ENCODE measurements at regions not wholly inside any gene's neighbourhood (a gene's known extent, or its start where the extent isn't known, plus 50 kb on each side); places are given as distances from the start of the nearest gene placed in this dataset.

GRCh38 chrX:17986977-17987376 lies 125.9 kb upstream of the RAI2 start:
- H3K18ac ChIP-seq (ENCODE audit: low read depth, low read length) = no peak overlapping the region
- no peaks in the 10 kb centered on the region for H3K9me1 ChIP-seq (ENCODE audit: insufficient read depth, low read length)
- no peaks in the 10 kb centered on the region for H3K79me1 ChIP-seq (ENCODE audit: low read depth in 1 of 2, low read length in 2 of 2)
- no peaks in the 10 kb centered on the region for H4K20me1 ChIP-seq (ENCODE audit: insufficient read depth, low read length)
- dilution Hi-C loops (cut with HindIII; ENCODE audit: low sequenced_read_pairs, unreplicated experiment) = no loop called here
- no peak overlapping the region for H3K27ac ChIP-seq (ENCODE audit: insufficient read depth, low read length)
- no peaks in the 10 kb centered on the region; the same call in 1 of the 2 replicates for H3K27me3 ChIP-seq (ENCODE audit: control insufficient read depth, insufficient read depth, low read length)
- H3K4ac ChIP-seq (ENCODE audit: low read depth, low read length) = no peak overlapping the region
- H3K9ac ChIP-seq (ENCODE audit: low read depth, low read length) = no peak overlapping the region
- 20% methylated on average over 1 of the region's 3 CpGs; no CpG with 5 or more reads in 1 of the 2 experiments for WGBS, 2 experiments (ENCODE audit: extremely low coverage in 2 of 2, insufficient read length in 1 of 2)
- ChIA-PET POLR2A (ENCODE audit: unreplicated experiment) (no interaction called here), CTCF (no interaction called here)
- no peak overlapping the region for H3K4me3 ChIP-seq (ENCODE audit: insufficient read depth, low read depth, low read length)
- no peak overlapping the region for H3K4me2 ChIP-seq (ENCODE audit: low read depth, low read length)
- H2BK5ac ChIP-seq (ENCODE audit: low read depth, low read length, poor library complexity, severe bottlenecking) = no peak overlapping the region
- H3K56ac ChIP-seq (ENCODE audit: extremely low read depth, insufficient read depth, low read length) = no peak overlapping the region
- H4K91ac ChIP-seq (ENCODE audit: insufficient read depth, low read depth, low read length) = no peak overlapping the region
- H3K9me3 ChIP-seq (ENCODE audit: control insufficient read depth, insufficient read depth, low read length) = no peaks in the 10 kb centered on the region
- H3K14ac ChIP-seq (replicated peaks; ENCODE audit: low read depth, low read length) = no peak overlapping the region
- no peak overlapping the region for H2BK15ac ChIP-seq (ENCODE audit: low read depth, low read length)
- H3K4me1 ChIP-seq (ENCODE audit: control insufficient read depth, insufficient read depth, low read length) = no peaks in the 10 kb centered on the region
- no peak overlapping the region for H2BK120ac ChIP-seq (ENCODE audit: low read depth, low read length)
- no peak overlapping the region for H4K8ac ChIP-seq (ENCODE audit: low read depth in 2 of 2, low read length in 2 of 2)
- H3K23ac ChIP-seq (ENCODE audit: low read depth, low read length) = no peak overlapping the region
- no peak overlapping the region for H2AK5ac ChIP-seq (ENCODE audit: low read depth, low read length)
- ATAC-seq (ENCODE audit: low read depth) = no peak
- in situ Hi-C loops (cut with MboI; ENCODE audit: low sequenced_read_pairs) = no loop called here
- TF ChIP-seq USF2 (IDR thresholded peaks at IDR 0.05; ENCODE audit: low read depth, low read length) (no peak), RAD21 (IDR thresholded peaks at IDR 0.05; ENCODE audit: low read length) (no peak), RFX5 (IDR thresholded peaks at IDR 0.05; ENCODE audit: low read depth, low read length) (no peak), MAZ (IDR thresholded peaks at IDR 0.05; ENCODE audit: borderline replicate concordance, low read depth, low read length) (no peak), NFE2L2 (IDR thresholded peaks at IDR 0.05; ENCODE audit: low read depth, low read length) (no peak), POLR2A (IDR thresholded peaks at IDR 0.05; ENCODE audit: low read depth, low read length) (no peak), MXI1 (IDR thresholded peaks at IDR 0.05; ENCODE audit: borderline replicate concordance, low read depth, low read length) (no peak), BHLHE40 (IDR thresholded peaks at IDR 0.05; ENCODE audit: low read depth, low read length) (no peak), RCOR1 (IDR thresholded peaks at IDR 0.05; ENCODE audit: insufficient replicate concordance, low read length) (no peak), FOS (IDR thresholded peaks at IDR 0.05; ENCODE audit: low read depth, low read length) (no peak), ELK1 (IDR thresholded peaks at IDR 0.05; ENCODE audit: borderline replicate concordance, low read depth, low read length) (no peak), MAFK (IDR thresholded peaks at IDR 0.05; ENCODE audit: low read depth, low read length) (no peak), CEBPB (IDR thresholded peaks at IDR 0.05; ENCODE audit: low read depth, low read length) (no peak), CHD1 (IDR thresholded peaks at IDR 0.05; ENCODE audit: low read depth, low read length) (no peak), CTCF (conservative IDR thresholded peaks at IDR 0.05; ENCODE audit: low read depth, low read length) (no peak)
- DNase-seq = no peak
- BruUV-seq (replicated peaks) = no TSS peak
- H2AK9ac ChIP-seq (replicated peaks; ENCODE audit: low read depth, low read length, poor library complexity) = no peak overlapping the region
- no peak overlapping the region for H2BK20ac ChIP-seq (ENCODE audit: low read depth, low read length)
- no peaks in the 10 kb centered on the region for H3K36me3 ChIP-seq (ENCODE audit: control insufficient read depth, insufficient read depth, low read length)
- H2AFZ ChIP-seq (replicated peaks; ENCODE audit: low read length, poor library complexity) = no peak overlapping the region
- intact Hi-C loops (cut with micrococcal nuclease) = no loop called here
- no peak overlapping the region for H4K5ac ChIP-seq (ENCODE audit: low read depth, low read length)

Measured in IMR-90 (cell line).